HG02759 (cell line): ENCODE measurements at regions not wholly inside any gene's neighbourhood (a gene's known extent, or its start where the extent isn't known, plus 50 kb on each side); places are given as distances from the start of the nearest gene placed in this dataset.

Experiments used
- ATAC-seq: cut with Tn5 transposase; IDR thresholded peaks from one replicate; pipeline ENCODE4 v1.9.1; 2021; ENCODE audit warnings: mild to moderate bottlenecking, moderate library complexity; ENCODE audit not compliant: unreplicated experiment

DNA sequence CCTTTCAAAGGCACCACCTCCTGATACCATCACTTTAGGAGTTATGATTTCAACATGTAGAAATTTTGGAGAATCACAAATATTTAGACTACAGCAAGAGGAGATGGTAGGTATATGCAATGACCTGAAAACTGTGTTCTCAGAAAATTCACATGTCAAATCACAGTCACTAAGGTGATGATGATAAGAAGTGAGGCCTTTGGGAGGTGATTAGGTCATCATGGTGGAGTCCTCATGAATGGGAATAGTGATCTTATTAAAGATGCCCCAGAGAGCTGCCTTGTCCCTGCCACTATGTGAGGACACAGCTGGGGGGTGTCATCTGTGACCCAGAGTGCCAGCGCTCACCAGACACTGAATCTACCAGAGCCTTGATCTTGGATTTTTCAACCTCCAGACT, 513.5 kb upstream of the TUSC1 start:
- no peak for ATAC-seq

DNA sequence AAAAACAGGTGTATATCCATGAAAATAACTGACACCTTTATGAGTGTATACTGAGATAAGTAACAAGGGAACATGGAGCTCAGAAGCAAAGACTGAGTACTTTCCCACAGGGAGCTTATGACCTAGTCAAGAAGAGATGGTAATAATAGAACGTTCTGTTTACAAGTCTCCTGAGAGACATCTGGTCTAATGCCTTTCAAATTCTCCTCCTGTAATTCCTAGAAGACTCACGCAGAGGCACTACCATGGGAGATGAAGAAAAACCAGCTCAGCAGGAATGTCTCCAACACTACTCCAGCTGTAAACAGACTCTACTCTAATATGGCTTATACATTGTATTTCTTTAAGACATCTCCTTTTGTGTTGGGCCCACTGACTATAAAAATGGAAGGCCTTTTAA, 503.6 kb upstream of the TUSC1 start:
- ATAC-seq: no peak

DNA sequence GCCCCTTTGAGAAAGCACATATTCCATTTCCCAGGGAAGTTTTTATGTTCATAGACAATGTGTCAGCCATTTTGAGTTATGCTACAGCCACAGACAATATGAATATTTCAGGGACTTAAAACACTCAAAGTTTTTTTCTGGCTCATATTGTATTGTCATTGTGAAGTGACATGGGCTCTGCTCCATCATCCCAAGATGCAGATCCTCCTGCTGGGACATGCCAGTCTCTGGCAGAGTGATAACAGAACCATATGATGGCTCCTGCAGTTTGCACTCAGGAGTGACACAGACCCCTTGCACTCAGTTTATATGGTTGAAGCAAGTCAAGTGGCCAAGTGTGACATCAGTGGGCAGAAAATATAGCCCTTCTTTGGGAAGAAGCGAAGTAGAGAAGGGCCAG, 498.4 kb upstream of the TUSC1 start:
- ATAC-seq: no peak

- no peak for ATAC-seq
Measured at GRCh38 chr9:26175264-26175663, 497.0 kb upstream of the TUSC1 start.

DNA sequence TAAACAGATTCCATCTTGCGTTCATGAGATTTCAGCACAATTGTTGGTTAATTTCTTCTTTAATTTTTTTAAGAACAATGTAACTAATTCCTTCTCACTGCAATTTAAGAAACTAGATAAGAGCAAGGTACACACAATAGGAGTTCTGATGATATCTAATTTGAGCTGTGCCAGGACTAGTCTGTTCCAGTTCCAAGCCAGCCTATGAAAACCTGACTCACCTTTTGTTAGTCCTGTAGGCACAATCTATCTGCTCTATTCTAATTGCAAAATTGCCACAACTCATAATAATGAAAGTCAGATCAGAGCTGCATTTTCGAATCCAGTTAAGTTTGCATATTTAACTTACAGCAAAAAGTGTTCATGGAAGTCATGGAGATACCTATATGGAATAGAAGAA, 494.1 kb upstream of the TUSC1 start:
- no peak for ATAC-seq

GRCh38 chr9:26171691-26172090, 493.4 kb upstream of the TUSC1 start:
- no peak for ATAC-seq

DNA sequence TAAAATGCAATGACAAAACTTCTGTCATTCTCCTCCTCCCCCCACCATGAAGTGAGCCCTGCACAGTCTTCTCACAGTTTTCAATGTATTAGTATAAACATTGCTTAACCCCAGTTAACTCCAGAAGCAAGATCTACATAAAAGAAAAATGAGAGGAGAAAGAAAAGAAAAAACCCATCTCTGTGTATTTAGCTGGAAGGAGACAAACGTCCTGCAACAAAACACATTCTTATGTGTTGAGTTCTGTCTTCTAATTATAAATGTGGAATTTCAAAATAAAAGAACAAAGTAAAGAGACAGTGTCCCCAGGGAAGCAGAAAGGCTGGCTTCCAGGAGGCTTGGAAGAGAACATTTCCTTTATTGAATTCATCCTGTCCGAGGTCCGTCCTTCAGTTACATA, 491.9 kb upstream of the TUSC1 start:
- ATAC-seq: no peak

DNA sequence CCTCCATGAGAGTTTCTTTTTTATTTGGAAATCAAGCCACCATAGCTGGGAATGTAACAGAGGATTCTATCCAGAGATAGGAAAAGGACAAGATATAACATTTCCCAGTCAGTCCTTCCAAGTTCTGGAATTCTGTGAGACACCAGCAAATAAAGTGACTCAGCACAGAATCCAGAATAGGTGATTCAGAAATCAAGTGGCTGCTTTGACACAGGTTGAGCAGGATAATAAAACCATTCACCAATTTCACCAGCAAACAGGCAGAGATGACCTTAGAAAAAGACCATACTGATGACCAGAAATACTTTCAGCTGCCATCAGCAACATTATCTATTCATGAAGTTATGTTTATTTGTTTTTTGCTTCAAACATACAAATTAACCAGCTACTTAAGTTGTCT, 491.5 kb upstream of the TUSC1 start:
- no peak for ATAC-seq

- ATAC-seq: no peak
Measured at GRCh38 chr9:26166537-26166936, 488.3 kb upstream of the TUSC1 start.

DNA sequence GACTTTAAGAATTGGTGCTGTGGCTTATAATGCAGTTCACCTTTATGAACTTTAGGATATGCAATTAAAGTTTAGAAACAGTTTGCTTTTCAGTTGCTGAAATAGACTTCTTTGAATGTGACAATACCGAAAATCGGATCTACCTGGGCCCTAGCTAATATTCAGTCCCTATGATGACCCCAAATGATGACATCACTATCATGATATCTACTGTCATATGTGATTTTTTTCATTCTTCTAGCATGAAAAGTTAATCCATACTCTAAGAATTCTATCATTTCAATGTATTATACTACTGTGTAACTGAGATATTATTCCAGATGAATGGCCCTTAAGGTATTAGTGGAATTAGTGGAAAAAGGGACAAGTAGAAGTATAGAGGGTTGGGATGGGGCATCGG, 487.2 kb upstream of the TUSC1 start:
- ATAC-seq: no peak

DNA sequence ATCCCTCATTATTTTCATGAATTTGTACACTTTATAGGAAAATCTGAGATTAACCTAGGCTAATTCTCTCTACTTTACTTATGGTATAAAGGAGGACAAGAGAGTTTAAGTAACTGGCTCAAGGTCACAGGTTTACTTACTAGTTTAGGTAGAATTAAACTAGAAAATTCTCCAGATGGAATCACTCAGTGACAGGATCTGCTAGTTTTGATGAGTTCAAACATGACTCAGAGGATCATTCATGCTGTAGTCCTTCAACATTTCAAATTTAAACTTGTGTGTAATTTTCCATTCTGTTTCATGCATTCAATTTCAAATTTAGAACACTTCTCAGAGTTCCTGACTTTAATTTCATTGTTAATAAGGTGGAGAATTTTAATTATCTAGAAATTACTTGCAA, 485.7 kb upstream of the TUSC1 start:
- no peak for ATAC-seq

DNA sequence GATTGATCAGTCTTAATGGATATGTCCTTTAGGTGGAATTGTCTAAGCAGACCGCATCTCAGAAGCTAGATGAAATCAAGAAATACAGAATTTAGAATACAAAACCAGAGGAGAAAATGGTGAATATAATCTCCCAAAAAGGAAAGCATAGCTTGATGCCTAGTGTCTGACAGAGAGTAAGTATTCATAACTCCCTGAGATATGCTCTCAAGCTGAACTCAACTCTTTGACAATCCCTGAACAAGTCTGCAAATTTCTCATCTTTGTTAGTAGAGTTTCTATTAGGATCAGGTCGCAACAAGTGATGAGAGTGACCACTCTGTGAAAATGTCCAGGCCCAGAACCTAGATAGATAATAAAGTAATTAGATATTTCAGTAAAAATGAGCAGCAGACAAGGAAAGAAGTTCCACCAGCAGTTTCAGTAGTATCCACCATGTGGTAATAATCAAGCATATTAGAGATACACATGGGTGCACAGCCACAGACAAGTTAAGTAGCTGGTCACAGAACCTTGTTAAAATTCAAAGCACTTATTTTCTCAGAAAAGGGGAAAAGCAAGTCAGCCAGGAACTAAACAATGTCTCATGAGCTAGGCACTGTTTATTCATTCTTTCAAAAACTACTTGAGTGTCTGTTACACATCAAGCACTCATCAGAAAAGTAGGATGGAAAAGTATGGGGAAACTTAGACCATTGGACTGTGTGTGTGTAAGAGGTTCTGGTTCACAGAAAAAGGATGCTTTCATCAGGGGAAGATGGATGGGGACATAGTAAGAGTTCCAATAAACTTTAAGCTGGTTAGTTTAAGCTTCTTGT, 481.5 kb upstream of the TUSC1 start:
- ATAC-seq: no peak

- no peak for ATAC-seq
Measured at GRCh38 chr9:26158631-26159150, 480.4 kb upstream of the TUSC1 start.

DNA sequence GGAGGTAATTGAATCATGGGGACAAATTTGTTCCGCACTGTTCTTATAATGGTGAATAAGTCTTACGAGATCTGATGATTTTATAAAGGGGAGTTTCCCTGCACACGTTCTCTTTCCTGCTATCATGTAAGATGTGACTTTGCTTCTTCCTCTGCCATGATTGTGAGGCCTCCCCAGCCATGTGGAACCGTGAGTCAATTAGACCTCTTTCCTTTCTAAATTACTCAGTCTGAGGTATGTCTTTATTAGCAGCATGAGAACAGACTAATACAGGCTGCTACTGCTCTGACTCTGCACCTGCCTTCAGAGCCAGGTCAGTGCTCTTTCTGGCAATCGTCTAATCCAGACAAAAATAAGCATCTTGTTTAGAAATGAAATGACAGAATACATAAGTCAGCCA, 479.2 kb upstream of the TUSC1 start:
- peak; percentile 82 for ATAC-seq

DNA sequence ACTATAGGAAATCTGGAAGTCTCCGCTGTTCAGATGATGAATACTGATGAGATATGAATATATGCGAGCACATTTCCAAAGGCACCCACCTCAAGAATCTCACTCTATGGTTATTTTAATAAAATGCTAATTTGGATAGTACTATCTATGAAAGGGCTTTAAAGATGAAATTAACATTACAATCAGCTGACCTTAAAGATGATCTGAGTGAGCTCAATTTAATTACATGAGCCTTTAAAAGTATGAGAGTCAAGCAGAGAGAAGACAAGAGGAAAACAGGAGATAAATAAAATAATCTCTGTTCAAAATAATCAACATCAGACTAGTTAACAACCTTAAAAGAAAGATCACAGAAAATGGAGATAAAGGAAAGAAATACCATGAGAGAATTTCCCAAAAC, 474.1 kb upstream of the TUSC1 start:
- ATAC-seq: no peak

GRCh38 chr9:26148128-26148527, 469.9 kb upstream of the TUSC1 start:
- no peak for ATAC-seq

DNA sequence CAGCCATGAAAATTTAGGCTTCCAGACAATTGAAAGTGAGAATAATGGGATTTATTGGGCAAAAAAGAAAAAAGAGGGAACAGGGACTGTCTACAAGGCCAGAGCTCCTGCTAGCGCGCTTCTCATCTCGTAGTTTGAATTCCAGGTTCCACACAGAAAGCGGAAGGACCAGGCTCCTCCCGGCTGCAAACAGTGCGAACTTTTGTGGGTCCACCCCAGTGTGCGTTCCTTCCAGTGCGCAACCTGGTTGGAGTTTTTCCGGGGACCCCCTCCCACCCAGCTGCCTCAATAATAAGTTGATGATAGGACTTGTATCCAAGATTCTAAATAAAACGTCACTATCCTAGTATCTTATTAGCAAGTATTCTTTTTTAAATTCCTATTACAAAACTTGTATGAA, 467.7 kb upstream of the TUSC1 start:
- ATAC-seq: no peak

DNA sequence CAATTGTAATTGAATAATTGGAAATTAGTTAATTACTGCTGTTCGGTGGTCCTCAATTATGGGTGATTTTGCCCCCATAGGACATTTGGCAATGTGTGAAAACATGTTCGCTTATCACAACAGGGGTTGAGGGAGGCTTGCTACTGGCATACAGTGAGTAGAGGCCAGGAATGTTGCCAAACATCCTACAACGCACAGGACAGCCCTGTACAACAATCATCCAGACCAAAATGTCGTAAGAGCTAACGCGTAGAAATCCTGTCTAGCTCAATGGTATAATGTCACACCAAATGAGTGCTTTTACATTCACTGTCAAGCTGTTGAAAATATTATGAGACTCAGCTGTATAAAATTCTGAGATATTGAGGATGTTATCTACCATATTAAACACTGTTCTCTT, 464.4 kb upstream of the TUSC1 start:
- no peak for ATAC-seq

GRCh38 chr9:26142201-26142600, 464.0 kb upstream of the TUSC1 start:
- no peak for ATAC-seq

DNA sequence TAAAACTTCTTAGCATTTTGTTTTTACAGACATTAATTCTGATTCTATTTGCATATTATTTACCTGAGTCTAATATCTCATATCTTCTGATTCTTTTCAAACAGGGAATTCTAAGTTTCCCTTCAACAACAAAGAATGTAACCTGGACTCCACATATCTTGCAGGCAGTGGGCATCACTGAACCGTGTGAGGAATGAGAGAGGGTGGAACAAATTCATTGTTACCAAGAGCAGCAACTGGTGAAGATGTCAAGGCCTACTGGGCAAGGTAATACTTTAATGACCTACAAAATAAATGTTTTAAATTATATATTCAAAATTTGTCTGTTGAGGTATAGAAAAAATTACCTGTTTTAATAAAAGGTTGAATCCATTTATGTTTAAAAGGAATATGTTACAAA, 455.3 kb upstream of the TUSC1 start:
- no peak for ATAC-seq

DNA sequence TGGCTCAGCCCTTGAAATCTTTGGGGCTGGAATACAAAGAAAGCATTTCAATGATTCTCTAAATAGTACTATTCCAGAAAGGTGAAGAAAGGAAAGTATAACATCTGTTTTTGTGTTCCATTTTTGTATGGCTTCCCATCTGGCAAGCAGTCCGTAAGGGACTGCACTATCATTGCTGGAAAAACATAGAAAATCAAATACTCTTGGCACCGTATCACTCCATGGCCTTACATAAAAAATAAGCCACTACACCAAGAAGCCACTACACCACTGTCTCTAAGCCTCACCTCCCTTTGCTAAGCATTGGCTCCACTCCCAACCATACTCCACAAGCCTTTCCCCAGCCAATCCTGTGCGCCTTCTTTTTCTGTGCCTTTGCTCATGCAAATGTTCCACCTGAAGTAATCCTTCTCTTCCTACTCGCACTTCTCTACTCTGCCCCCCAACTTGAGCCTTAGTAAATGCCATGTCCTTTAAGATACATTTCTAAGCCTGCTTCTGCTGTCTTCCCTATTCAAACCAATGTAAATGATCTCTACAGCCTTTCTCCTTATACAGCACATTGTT, 454.6 kb upstream of the TUSC1 start:
- ATAC-seq: no peak

DNA sequence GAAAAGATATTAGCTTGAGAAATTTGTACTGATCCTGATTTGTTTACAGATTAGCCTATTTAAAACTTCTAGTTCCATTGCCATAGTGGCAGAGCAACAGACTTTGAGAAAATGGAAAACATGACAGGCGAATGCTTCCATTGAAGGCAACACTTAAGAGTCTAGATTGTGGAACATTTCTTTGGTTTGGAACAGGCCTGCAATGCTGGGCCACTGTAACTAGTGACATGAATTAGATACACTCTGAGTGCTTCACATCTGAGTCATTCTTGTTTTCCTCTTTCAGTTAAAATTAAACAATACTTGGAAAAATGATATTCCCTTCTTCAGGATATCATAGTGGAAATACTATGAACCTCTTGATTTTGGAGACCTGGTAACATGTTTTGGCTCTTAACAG, 453.6 kb upstream of the TUSC1 start:
- no peak for ATAC-seq

GRCh38 chr9:26129217-26129616, 451.0 kb upstream of the TUSC1 start:
- no peak for ATAC-seq
